ENCODE measurements at regions not wholly inside any gene's neighbourhood (a gene's known extent, or its start where the extent isn't known, plus 50 kb on each side); places are given as distances from the start of the nearest gene placed in this dataset.

- TF ChIP-seq TAF1 (IDR thresholded peaks at IDR 0.05; ENCODE audit: borderline replicate concordance, low read depth, low read length) (no peak), POLR2AphosphoS5 (IDR thresholded peaks at IDR 0.05; ENCODE audit: low read depth, low read length) (no peak), POLR2A (IDR thresholded peaks at IDR 0.05; ENCODE audit: low read depth, low read length) (no peak)
Measured at GRCh38 chr11:27231530-27231929, 131.5 kb downstream of the CCDC34 start.

All from GM12892 (cell line).